Endothelial cell of umbilical vein (primary cell): ENCODE measurements at regions not wholly inside any gene's neighbourhood (a gene's known extent, or its start where the extent isn't known, plus 50 kb on each side); places are given as distances from the start of the nearest gene placed in this dataset.
"Not testable (repeated sequence)": the region's sequence is repeated elsewhere in the genome, so short reads cannot be mapped to it uniquely, and the experiment has no call there.

Experiments used
- CTCF ChIP-seq, 2 donors: IDR thresholded peaks; 1 replicate in 1 of 2; 2 replicates in 1 of 2; pipeline ENCODE4 v1.5.1; 2011; ENCODE audit warnings: low read length in 2 of 2, mild to moderate bottlenecking in 2 of 2, moderate library complexity in 2 of 2, control low read depth in 1 of 2, inconsistent platforms in 1 of 2, low read depth in 1 of 2; ENCODE audit not compliant: insufficient read depth in 1 of 2; ENCODE audit errors: extremely low read depth in 1 of 2
- EZH2 ChIP-seq: IDR thresholded peaks from 2 replicates; pipeline ENCODE4 v1.6.1; 2012; ENCODE audit warnings: borderline replicate concordance, low read depth, mild to moderate bottlenecking, moderate library complexity, low read length, inconsistent platforms; ENCODE audit not compliant: severe bottlenecking
- FOS ChIP-seq: IDR thresholded peaks from 2 replicates; pipeline ENCODE4 v1.6.1; 2011; ENCODE audit warnings: mild to moderate bottlenecking, low read length, moderate library complexity, borderline replicate concordance; ENCODE audit not compliant: insufficient read depth
- GATA2 ChIP-seq: IDR thresholded peaks from 2 replicates; pipeline ENCODE4 v1.7.0; 2011; ENCODE audit warnings: low read depth, mild to moderate bottlenecking, moderate library complexity, mixed read lengths, low read length; ENCODE audit not compliant: insufficient read length, insufficient read depth
- JUN ChIP-seq: IDR thresholded peaks from 2 replicates; pipeline ENCODE4 v1.6.1; 2011; ENCODE audit warnings: borderline replicate concordance, low read depth; ENCODE audit not compliant: insufficient read length, insufficient read depth
- MAX ChIP-seq: IDR thresholded peaks from 2 replicates; pipeline ENCODE4 v1.6.1; 2011; ENCODE audit not compliant: insufficient read depth, insufficient read length
- MYC ChIP-seq: IDR thresholded peaks from one replicate; pipeline ENCODE4 v1.6.1; 2011; ENCODE audit warnings: mild to moderate bottlenecking, low read depth, low read length
- POLR2A ChIP-seq: IDR thresholded peaks from 2 replicates; pipeline ENCODE4 v1.6.1; 2012; ENCODE audit warnings: low read depth, mild to moderate bottlenecking, control low read depth, low read length
- POLR2AphosphoS5 ChIP-seq: IDR thresholded peaks from 2 replicates; pipeline ENCODE4 v1.6.1; 2012; ENCODE audit warnings: low read depth, mild to moderate bottlenecking, control low read depth, low read length, moderate library complexity; ENCODE audit not compliant: insufficient read depth

GRCh38 chr15:24531235-24531634 is 144.3 kb upstream of the NPAP1 start:
- TF ChIP-seq POLR2A; CTCF (IDR thresholded peaks at IDR 0.05; ENCODE audit: extremely low read depth in 1 of 2, insufficient read depth in 1 of 2, low read depth in 1 of 2, low read length in 2 of 2); MAX; EZH2; MYC; JUN; POLR2AphosphoS5; GATA2; FOS: not testable (repeated sequence)
